A549 (cell line): ENCODE measurements at regions not wholly inside any gene's neighbourhood (a gene's known extent, or its start where the extent isn't known, plus 50 kb on each side); places are given as distances from the start of the nearest gene placed in this dataset.

Experiments
- ATAC-seq, 2 experiments: fragments of 200-7000 bp in 1 of 2; fragments of >200 bp in 1 of 2; cut with Nextera tagmentation in 1 of 2; cut with Tn5 transposase in 1 of 2; 3 replicates each; pipeline versions ENCODE4 v1.8.0 to v1.9.1; 2018 to 2020; ENCODE audit warnings: mild to moderate bottlenecking in 1 of 2, moderate library complexity in 1 of 2
- CTCF ChIA-PET: fragments of 300-600 bp; sonication (Branson Sonifier 250); formaldehyde crosslinking; extraction: SDS; loops from one replicate; lab custom pipeline; 2021; ENCODE audit warnings: antibody characterized with exemption, inconsistent platforms; lab: Yijun Ruan, JAX
- POLR2A ChIA-PET: fragments of 350-600 bp; formaldehyde crosslinking; extraction: SDS; loops from one replicate; lab custom pipeline; 2021; ENCODE audit warnings: antibody characterized with exemption, inconsistent platforms; lab: Yijun Ruan, JAX
- DNase-seq, 2 experiments: peaks; one replicate each; pipeline versions ENCODE4 v3.0.0 to v3.0.0-alpha.2; 2011 to 2016; ENCODE audit warnings: low read depth in 1 of 2, low spot score in 1 of 2
- FAIRE-seq: peaks from 2 replicates; lab custom pipeline; 2011; peaks lifted over from hg19 to GRCh38; lab: Jason Lieb, UNC
- H3K27ac ChIP-seq, 2 experiments: fragments of >200 bp; sonication (Bioruptor Twin); formaldehyde crosslinking; 3 replicates each; pipeline ENCODE4 v1.5.1; 2016 to 2017
- H3K4me1 ChIP-seq: fragments of >200 bp; sonication (Bioruptor Twin); formaldehyde crosslinking; 3 replicates; pipeline ENCODE4 v1.6.1; 2016
- H3K4me2 ChIP-seq: fragments of >200 bp; sonication (Bioruptor Twin); formaldehyde crosslinking; 3 replicates; pipeline ENCODE4 v1.6.1; 2016
- H3K4me3 ChIP-seq: fragments of >200 bp; sonication (Bioruptor Twin); formaldehyde crosslinking; 3 replicates; pipeline ENCODE4 v1.5.1; 2016
- H3K9me3 ChIP-seq: fragments of >200 bp; sonication (Bioruptor Twin); formaldehyde crosslinking; 3 replicates; pipeline ENCODE4 v1.6.1; 2016
- BHLHE40 ChIP-seq: IDR thresholded peaks from 2 replicates; pipeline ENCODE4 v1.6.1; 2012; ENCODE audit warnings: low read depth, low read length, inconsistent platforms
- CEBPB ChIP-seq, 2 experiments: fragments of >200 bp in 1 of 2; sonication (Bioruptor Twin) in 1 of 2; formaldehyde crosslinking in 1 of 2; IDR thresholded peaks; 2 replicates each; pipeline ENCODE4 v1.6.1; 2012 to 2016
- CHD2 ChIP-seq: fragments of 150-350 bp; IDR thresholded peaks from 2 replicates; pipeline ENCODE4 v1.6.1; 2014; ENCODE audit warnings: low read length; ENCODE audit not compliant: partially characterized antibody
- EHF ChIP-seq: fragments of 250-450 bp; sonication (Bioruptor Pico); IDR thresholded peaks from 2 replicates; pipeline ENCODE4 v1.5.0; 2020; ENCODE audit warnings: mild to moderate bottlenecking
- EP300 ChIP-seq, 2 experiments: fragments of >200 bp; sonication (Bioruptor Twin); formaldehyde crosslinking; IDR thresholded peaks; 2 replicates in 1 of 2; 3 replicates in 1 of 2; pipeline ENCODE4 v1.6.1; 2016 to 2017
- ESRRA ChIP-seq: fragments of 150-350 bp; IDR thresholded peaks from 2 replicates; pipeline ENCODE4 v1.6.1; 2014; ENCODE audit warnings: mild to moderate bottlenecking, low read length, borderline replicate concordance
- FOSL2 ChIP-seq, 2 experiments: fragments of 450-650 bp in 1 of 2; fragments of >200 bp in 1 of 2; sonication (Bioruptor Twin) in 1 of 2; formaldehyde crosslinking; IDR thresholded peaks; 2 replicates each; pipeline versions ENCODE4 v1.5.0 to v1.6.1; 2016 to 2020; ENCODE audit warnings: mild to moderate bottlenecking in 1 of 2, moderate library complexity in 1 of 2
- GATA3 ChIP-seq: IDR thresholded peaks from 2 replicates; pipeline ENCODE4 v1.6.1; 2012; ENCODE audit warnings: borderline replicate concordance
- HOXB13 ChIP-seq: fragments of 250-450 bp; sonication (Bioruptor Pico); IDR thresholded peaks from 2 replicates; pipeline ENCODE4 v1.5.0; 2020; ENCODE audit warnings: low read depth, mild to moderate bottlenecking, moderate library complexity
- KDM1A ChIP-seq: fragments of 200-600 bp; sonication (generic); IDR thresholded peaks from 2 replicates; pipeline ENCODE4 v1.6.1; 2016; ENCODE audit warnings: low read depth, mild to moderate bottlenecking
- MYC ChIP-seq: IDR thresholded peaks from 2 replicates; pipeline ENCODE4 v1.6.1; 2012; ENCODE audit warnings: mild to moderate bottlenecking, inconsistent platforms, low read length, improper control_type of control experiment, borderline replicate concordance
- NPAS2 ChIP-seq: fragments of 250-450 bp; sonication (Bioruptor Pico); IDR thresholded peaks from 2 replicates; pipeline ENCODE4 v1.8.0; 2022; ENCODE audit warnings: mild to moderate bottlenecking, moderate library complexity, borderline replicate concordance
- PHF8 ChIP-seq: fragments of 200-600 bp; sonication (generic); IDR thresholded peaks from 2 replicates; pipeline ENCODE4 v1.6.1; 2016; ENCODE audit warnings: low read depth, mild to moderate bottlenecking, antibody characterized with exemption, moderate library complexity, borderline replicate concordance
- POLR2AphosphoS2 ChIP-seq: conservative IDR thresholded peaks from 2 replicates; pipeline ENCODE4 v1.6.1; 2012; ENCODE audit warnings: low read length, improper control_type of control experiment, inconsistent platforms
- RAD21 ChIP-seq, 2 experiments: fragments of >200 bp in 1 of 2; sonication (Bioruptor Twin) in 1 of 2; formaldehyde crosslinking in 1 of 2; IDR thresholded peaks in 1 of 2; conservative IDR thresholded peaks in 1 of 2; 2 replicates in 1 of 2; 3 replicates in 1 of 2; pipeline ENCODE4 v1.6.1; 2012 to 2018; ENCODE audit warnings: inconsistent platforms in 1 of 2
- RARB ChIP-seq: fragments of 250-450 bp; sonication (Bioruptor Pico); IDR thresholded peaks from 2 replicates; pipeline ENCODE4 v1.8.0; 2021; ENCODE audit warnings: mild to moderate bottlenecking, moderate library complexity
- RCOR1 ChIP-seq: fragments of 150-350 bp; IDR thresholded peaks from 2 replicates; pipeline ENCODE4 v1.6.1; 2014; ENCODE audit warnings: antibody characterized with exemption, low read length, low read depth
- SREBF2 ChIP-seq: fragments of 450-650 bp; IDR thresholded peaks from 2 replicates; pipeline ENCODE4 v1.6.1; 2014; ENCODE audit warnings: mild to moderate bottlenecking, moderate library complexity
- TFCP2L1 ChIP-seq: fragments of 250-450 bp; sonication (Bioruptor Pico); IDR thresholded peaks from 2 replicates; pipeline ENCODE4 v1.5.0; 2021; ENCODE audit warnings: mild to moderate bottlenecking
- TP53 ChIP-seq: fragments of 250-450 bp; sonication (Bioruptor Pico); IDR thresholded peaks from 2 replicates; pipeline ENCODE4 v1.5.0; 2021; ENCODE audit warnings: mild to moderate bottlenecking, moderate library complexity
- ZC3H11A ChIP-seq: fragments of 450-650 bp; IDR thresholded peaks from 2 replicates; pipeline ENCODE4 v1.6.1; 2014; ENCODE audit warnings: antibody characterized with exemption, mild to moderate bottlenecking
- ZFP36 ChIP-seq: fragments of 450-650 bp; IDR thresholded peaks from 2 replicates; pipeline ENCODE4 v1.6.1; 2014; ENCODE audit warnings: borderline replicate concordance; ENCODE audit not compliant: partially characterized antibody
- ZNF302 ChIP-seq: fragments of 250-450 bp; sonication (Bioruptor Pico); IDR thresholded peaks from 2 replicates; pipeline ENCODE4 v1.9.0; 2021; ENCODE audit warnings: inconsistent platforms, mild to moderate bottlenecking, moderate library complexity
- ZSCAN20 ChIP-seq: fragments of 250-450 bp; sonication (Bioruptor Pico); IDR thresholded peaks from 2 replicates; pipeline ENCODE4 v1.8.0; 2022; ENCODE audit warnings: mild to moderate bottlenecking, moderate library complexity
- WGBS: methylation state at CpG from one replicate; pipeline ENCODE4 v1.1.6; 2017; ENCODE audit errors: missing lambda C conversion rate; 5-methylcytosine and 5-hydroxymethylcytosine counted together
- TF ChIP-seq, protein P1 (sequence below): fragments of 250-450 bp; sonication (Bioruptor Pico); IDR thresholded peaks from 2 replicates; pipeline ENCODE4 v1.5.0; 2020; ENCODE audit warnings: low read depth, mild to moderate bottlenecking, moderate library complexity
- TF ChIP-seq, protein P2 (sequence below): fragments of 150-350 bp; IDR thresholded peaks from 2 replicates; pipeline ENCODE4 v1.6.1; 2014; ENCODE audit warnings: low read depth, mild to moderate bottlenecking, low read length
- TF ChIP-seq, protein P3 (sequence below): IDR thresholded peaks from 2 replicates; pipeline ENCODE4 v1.6.1; 2012
- TF ChIP-seq, protein P4 (sequence below): fragments of >200 bp; sonication (Bioruptor Twin); formaldehyde crosslinking; IDR thresholded peaks from 3 replicates; pipeline ENCODE4 v1.6.1; 2016
- TF ChIP-seq, protein P5 (sequence below): fragments of >200 bp; sonication (Bioruptor Twin); formaldehyde crosslinking; IDR thresholded peaks from 3 replicates; pipeline ENCODE4 v1.5.1; 2016
- TF ChIP-seq, protein P6 (sequence below): fragments of 450-650 bp; IDR thresholded peaks from 2 replicates; pipeline ENCODE4 v1.6.1; 2014; ENCODE audit warnings: antibody characterized with exemption

DNA sequence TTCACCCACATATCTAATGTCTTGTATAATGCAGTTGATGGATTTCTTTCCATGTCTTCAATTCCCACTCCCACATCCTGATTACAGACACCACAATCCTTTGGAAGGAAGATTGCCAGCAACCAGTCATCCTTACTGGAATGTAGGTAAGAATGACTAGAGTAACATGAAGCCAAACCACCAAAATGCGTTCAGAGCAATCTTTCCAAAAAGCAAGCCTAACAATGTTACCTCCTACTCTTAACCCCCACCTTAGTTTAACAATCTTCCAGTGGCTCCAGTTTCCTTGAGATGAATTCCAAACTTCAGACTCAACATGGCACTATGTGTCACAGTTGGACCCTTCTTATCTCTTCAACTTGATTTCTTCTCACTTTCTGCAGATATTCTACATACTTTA, 685.6 kb downstream of the DOK5 start:
- H3K4me3 ChIP-seq, result no peak overlapping the region
- POLR2A ChIA-PET, result no interaction called here
- DNase-seq (no peak), ATAC-seq (no peak), FAIRE-seq (no peak)
- 0% methylated on average over 1 of the region's 1 CpG for WGBS
- TF ChIP-seq, protein P1, sequence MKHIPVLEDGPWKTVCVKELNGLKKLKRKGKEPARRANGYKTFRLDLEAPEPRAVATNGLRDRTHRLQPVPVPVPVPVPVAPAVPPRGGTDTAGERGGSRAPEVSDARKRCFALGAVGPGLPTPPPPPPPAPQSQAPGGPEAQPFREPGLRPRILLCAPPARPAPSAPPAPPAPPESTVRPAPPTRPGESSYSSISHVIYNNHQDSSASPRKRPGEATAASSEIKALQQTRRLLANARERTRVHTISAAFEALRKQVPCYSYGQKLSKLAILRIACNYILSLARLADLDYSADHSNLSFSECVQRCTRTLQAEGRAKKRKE (CRISPR knock-in tag), result no peak
- TF ChIP-seq RCOR1, result no peak
- TF ChIP-seq BHLHE40, result no peak
- no peak for TF ChIP-seq FOSL2 (IDR thresholded peaks at IDR 0.05)
- no peak for TF ChIP-seq FOSL2 (CRISPR knock-in tag; IDR thresholded peaks at IDR 0.05)
- TF ChIP-seq KDM1A, result no peak
- TF ChIP-seq EHF (CRISPR knock-in tag), result no peak
- TF ChIP-seq NPAS2 (CRISPR knock-in tag), result no peak
- TF ChIP-seq, protein P2, sequence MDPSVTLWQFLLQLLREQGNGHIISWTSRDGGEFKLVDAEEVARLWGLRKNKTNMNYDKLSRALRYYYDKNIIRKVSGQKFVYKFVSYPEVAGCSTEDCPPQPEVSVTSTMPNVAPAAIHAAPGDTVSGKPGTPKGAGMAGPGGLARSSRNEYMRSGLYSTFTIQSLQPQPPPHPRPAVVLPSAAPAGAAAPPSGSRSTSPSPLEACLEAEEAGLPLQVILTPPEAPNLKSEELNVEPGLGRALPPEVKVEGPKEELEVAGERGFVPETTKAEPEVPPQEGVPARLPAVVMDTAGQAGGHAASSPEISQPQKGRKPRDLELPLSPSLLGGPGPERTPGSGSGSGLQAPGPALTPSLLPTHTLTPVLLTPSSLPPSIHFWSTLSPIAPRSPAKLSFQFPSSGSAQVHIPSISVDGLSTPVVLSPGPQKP, result no peak
- TF ChIP-seq TFCP2L1 (CRISPR knock-in tag), result no peak
- no peak for TF ChIP-seq PHF8
- no peak for TF ChIP-seq RAD21 (conservative IDR thresholded peaks at IDR 0.05 in 1 of 2, IDR thresholded peaks at IDR 0.05 in 1 of 2)
- TF ChIP-seq POLR2AphosphoS2, result no peak
- no peaks in the 10 kb centered on the region for H3K9me3 ChIP-seq
- H3K4me2 ChIP-seq, result no peak overlapping the region
- H3K4me1 ChIP-seq, result no peaks in the 10 kb centered on the region
- CTCF ChIA-PET, result no interaction called here
- no peak overlapping the region for H3K27ac ChIP-seq

DNA sequence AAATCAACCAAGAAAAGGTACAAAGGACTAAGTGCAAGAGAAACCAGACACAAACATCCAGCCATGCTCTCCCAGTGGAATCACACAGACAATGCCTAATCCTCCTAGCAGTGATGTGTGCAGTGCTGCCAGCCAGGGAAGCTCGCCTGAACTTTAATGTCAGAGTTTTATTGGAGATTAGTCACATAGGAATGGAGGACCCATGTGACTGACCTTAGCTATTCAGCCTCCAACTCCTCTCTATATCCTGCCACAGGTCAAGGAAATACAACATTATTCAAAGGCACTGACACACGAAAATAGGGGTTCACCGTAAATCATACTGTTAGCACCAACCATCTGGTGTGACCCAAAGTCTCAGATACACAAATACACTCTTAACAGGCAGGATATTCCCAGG, 684.6 kb downstream of the DOK5 start:
- Histone ChIP-seq H3K4me3 (no peak overlapping the region), H3K27ac (no peak overlapping the region), H3K4me1 (no peaks in the 10 kb centered on the region), H3K9me3 (no peaks in the 10 kb centered on the region), H3K4me2 (no peak overlapping the region)
- ChIA-PET POLR2A (no interaction called here), CTCF (no interaction called here)
- 2% methylated on average over 3 of the region's 3 CpGs for WGBS
- FAIRE-seq (no peak), DNase-seq (no peak), ATAC-seq (no peak)
- TF ChIP-seq GATA3, result no peak
- TF ChIP-seq ZSCAN20 (CRISPR knock-in tag), result no peak
- TF ChIP-seq, protein P3, sequence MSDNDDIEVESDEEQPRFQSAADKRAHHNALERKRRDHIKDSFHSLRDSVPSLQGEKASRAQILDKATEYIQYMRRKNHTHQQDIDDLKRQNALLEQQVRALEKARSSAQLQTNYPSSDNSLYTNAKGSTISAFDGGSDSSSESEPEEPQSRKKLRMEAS, result no peak
- no peak for TF ChIP-seq HOXB13 (CRISPR knock-in tag)
- TF ChIP-seq ESRRA, result no peak
- no peak for TF ChIP-seq KDM1A
- no peak for TF ChIP-seq SREBF2
- TF ChIP-seq EP300 (IDR thresholded peaks at IDR 0.05), result no peak
- TF ChIP-seq CHD2, result no peak
- no peak for TF ChIP-seq CEBPB (IDR thresholded peaks at IDR 0.05)
- no peak for TF ChIP-seq TP53 (CRISPR knock-in tag)
- TF ChIP-seq ZNF302 (CRISPR knock-in tag), result no peak
- no peak for TF ChIP-seq ZFP36
- TF ChIP-seq ZC3H11A, result no peak
- TF ChIP-seq, protein P4, sequence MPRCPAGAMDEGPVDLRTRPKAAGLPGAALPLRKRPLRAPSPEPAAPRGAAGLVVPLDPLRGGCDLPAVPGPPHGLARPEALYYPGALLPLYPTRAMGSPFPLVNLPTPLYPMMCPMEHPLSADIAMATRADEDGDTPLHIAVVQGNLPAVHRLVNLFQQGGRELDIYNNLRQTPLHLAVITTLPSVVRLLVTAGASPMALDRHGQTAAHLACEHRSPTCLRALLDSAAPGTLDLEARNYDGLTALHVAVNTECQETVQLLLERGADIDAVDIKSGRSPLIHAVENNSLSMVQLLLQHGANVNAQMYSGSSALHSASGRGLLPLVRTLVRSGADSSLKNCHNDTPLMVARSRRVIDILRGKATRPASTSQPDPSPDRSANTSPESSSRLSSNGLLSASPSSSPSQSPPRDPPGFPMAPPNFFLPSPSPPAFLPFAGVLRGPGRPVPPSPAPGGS, result no peak
- no peak for TF ChIP-seq RARB
- TF ChIP-seq MYC, result no peak
- TF ChIP-seq, protein P5, sequence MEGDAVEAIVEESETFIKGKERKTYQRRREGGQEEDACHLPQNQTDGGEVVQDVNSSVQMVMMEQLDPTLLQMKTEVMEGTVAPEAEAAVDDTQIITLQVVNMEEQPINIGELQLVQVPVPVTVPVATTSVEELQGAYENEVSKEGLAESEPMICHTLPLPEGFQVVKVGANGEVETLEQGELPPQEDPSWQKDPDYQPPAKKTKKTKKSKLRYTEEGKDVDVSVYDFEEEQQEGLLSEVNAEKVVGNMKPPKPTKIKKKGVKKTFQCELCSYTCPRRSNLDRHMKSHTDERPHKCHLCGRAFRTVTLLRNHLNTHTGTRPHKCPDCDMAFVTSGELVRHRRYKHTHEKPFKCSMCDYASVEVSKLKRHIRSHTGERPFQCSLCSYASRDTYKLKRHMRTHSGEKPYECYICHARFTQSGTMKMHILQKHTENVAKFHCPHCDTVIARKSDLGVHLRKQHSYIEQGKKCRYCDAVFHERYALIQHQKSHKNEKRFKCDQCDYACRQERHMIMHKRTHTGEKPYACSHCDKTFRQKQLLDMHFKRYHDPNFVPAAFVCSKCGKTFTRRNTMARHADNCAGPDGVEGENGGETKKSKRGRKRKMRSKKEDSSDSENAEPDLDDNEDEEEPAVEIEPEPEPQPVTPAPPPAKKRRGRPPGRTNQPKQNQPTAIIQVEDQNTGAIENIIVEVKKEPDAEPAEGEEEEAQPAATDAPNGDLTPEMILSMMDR, result no peak
- TF ChIP-seq, protein P6, sequence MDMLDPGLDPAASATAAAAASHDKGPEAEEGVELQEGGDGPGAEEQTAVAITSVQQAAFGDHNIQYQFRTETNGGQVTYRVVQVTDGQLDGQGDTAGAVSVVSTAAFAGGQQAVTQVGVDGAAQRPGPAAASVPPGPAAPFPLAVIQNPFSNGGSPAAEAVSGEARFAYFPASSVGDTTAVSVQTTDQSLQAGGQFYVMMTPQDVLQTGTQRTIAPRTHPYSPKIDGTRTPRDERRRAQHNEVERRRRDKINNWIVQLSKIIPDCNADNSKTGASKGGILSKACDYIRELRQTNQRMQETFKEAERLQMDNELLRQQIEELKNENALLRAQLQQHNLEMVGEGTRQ, result no peak
